K562 (cell line): ENCODE measurements at regions not wholly inside any gene's neighbourhood (a gene's known extent, or its start where the extent isn't known, plus 50 kb on each side); places are given as distances from the start of the nearest gene placed in this dataset.

Experiments
- ATAC-seq: fragments of 200-7000 bp; cut with Tn5 transposase; 3 replicates; pipeline ENCODE4 v1.9.1; 2020; ENCODE audit warnings: moderate library complexity
- BruUV-seq: library from RNA; stranded (reverse); fragments of 400-500 nt; replicated peaks from 2 replicates; lab custom pipeline; 2021; lab: Mats Ljungman, UMichigan
- CTCF ChIA-PET: fragments of 300-600 bp; formaldehyde crosslinking; extraction: SDS; loops from one replicate; lab custom pipeline; 2021; ENCODE audit warnings: low intra/inter-chr PET ratio; lab: Yijun Ruan, JAX
- POLR2A ChIA-PET: fragments of 300-600, 350-650 bp; sonication (Branson Sonifier 250); formaldehyde crosslinking; extraction: SDS; loops from one replicate; lab custom pipeline; 2021; ENCODE audit warnings: antibody characterized with exemption, inconsistent platforms; lab: Yijun Ruan, JAX
- DNase-seq, 4 experiments: peaks; one replicate each; pipeline versions ENCODE4 v3.0.0 to v3.0.0-alpha.2; 2011 to 2018; ENCODE audit warnings: low spot score in 3 of 4, mixed read lengths in 3 of 4; ENCODE audit errors: extremely low read depth in 1 of 4
- FAIRE-seq: peaks from 2 replicates; lab custom pipeline; 2011; peaks lifted over from hg19 to GRCh38; lab: Jason Lieb, UNC
- H2AFZ ChIP-seq: 2 replicates; pipeline ENCODE4 v1.6.0; 2011; ENCODE audit warnings: low read depth, low read length, control low read depth, inconsistent platforms
- H3K27ac ChIP-seq: fragments of 200-600 bp; 3 replicates; pipeline ENCODE4 v1.8.0; 2011; ENCODE audit warnings: low read depth, mild to moderate bottlenecking, control low read depth, inconsistent platforms, low read length, moderate library complexity, mixed read lengths; ENCODE audit errors: extremely low read depth
- H3K27me3 ChIP-seq, 2 experiments: fragments of 300-600 bp in 1 of 2; 2 replicates in 1 of 2; 3 replicates in 1 of 2; pipeline versions ENCODE4 v1.6.0 to v1.8.0; 2011; ENCODE audit warnings: inconsistent platforms in 2 of 2, low read length in 2 of 2, mild to moderate bottlenecking in 1 of 2, mixed read lengths in 1 of 2, moderate library complexity in 1 of 2; ENCODE audit not compliant: control insufficient read depth in 2 of 2, insufficient read depth in 2 of 2
- H3K36me3 ChIP-seq: fragments of 300-600 bp; 3 replicates; pipeline ENCODE4 v1.8.0; 2011; ENCODE audit warnings: mild to moderate bottlenecking, low read length, inconsistent platforms; ENCODE audit not compliant: control insufficient read depth, insufficient read depth
- H3K4me1 ChIP-seq, 2 experiments: fragments of 200-600 bp in 1 of 2; replicated peaks in 1 of 2; 2 replicates in 1 of 2; 3 replicates in 1 of 2; pipeline versions ENCODE4 v1.5.1 to v1.8.0; 2011; ENCODE audit warnings: inconsistent platforms in 2 of 2, low read length in 2 of 2, mild to moderate bottlenecking in 1 of 2, mixed read lengths in 1 of 2, moderate library complexity in 1 of 2; ENCODE audit not compliant: control insufficient read depth in 2 of 2, insufficient read depth in 2 of 2
- H3K4me2 ChIP-seq: 2 replicates; pipeline ENCODE4 v1.6.1; 2011; ENCODE audit warnings: low read length, control low read depth, inconsistent platforms, mixed read lengths; ENCODE audit not compliant: insufficient read depth
- H3K4me3 ChIP-seq: fragments of 200-600 bp; sonication (generic), shearing (Covaris generic); 2 replicates; pipeline ENCODE4 v1.5.1; 2016; ENCODE audit warnings: control low read depth, inconsistent platforms
- H3K79me2 ChIP-seq: fragments of 200-600 bp; 3 replicates; pipeline ENCODE4 v1.8.0; 2011; ENCODE audit warnings: low read length, inconsistent platforms; ENCODE audit not compliant: control insufficient read depth, insufficient read depth
- H3K9ac ChIP-seq, 2 experiments: 2 replicates each; pipeline versions ENCODE4 v1.6.0 to v1.6.1; 2011; ENCODE audit warnings: low read depth in 2 of 2, low read length in 2 of 2, control low read depth in 1 of 2, inconsistent platforms in 1 of 2, mild to moderate bottlenecking in 1 of 2, mixed read lengths in 1 of 2; ENCODE audit not compliant: insufficient read depth in 1 of 2
- H3K9me1 ChIP-seq: one replicate; pipeline ENCODE4 v1.6.0; 2011; ENCODE audit warnings: inconsistent platforms, mild to moderate bottlenecking, low read length, moderate library complexity; ENCODE audit not compliant: control insufficient read depth, insufficient read depth
- H3K9me3 ChIP-seq: replicated peaks from 2 replicates; pipeline ENCODE4 v1.5.1; 2011; ENCODE audit warnings: low read depth, low read length, inconsistent platforms; ENCODE audit not compliant: control insufficient read depth, insufficient read depth
- H4K20me1 ChIP-seq: replicated peaks from 2 replicates; pipeline ENCODE4 v1.6.1; 2011; ENCODE audit warnings: low read length, inconsistent platforms, mixed read lengths; ENCODE audit not compliant: control insufficient read depth, insufficient read depth
- CAMTA2 ChIP-seq: fragments of 250-450 bp; sonication (Bioruptor Pico); conservative IDR thresholded peaks from 2 replicates; pipeline ENCODE4 v1.5.1; 2022
- CC2D1A ChIP-seq: fragments of 450-650 bp; IDR thresholded peaks from 2 replicates; pipeline ENCODE4 v1.6.1; 2017; ENCODE audit warnings: mild to moderate bottlenecking
- CHCHD3 ChIP-seq: fragments of 250-450 bp; sonication (Bioruptor Pico); IDR thresholded peaks from 2 replicates; pipeline ENCODE4 v2.1.2; 2022; ENCODE audit warnings: mild to moderate bottlenecking
- DIDO1 ChIP-seq: fragments of 450-650 bp; IDR thresholded peaks from 2 replicates; pipeline ENCODE4 v1.6.1; 2016; ENCODE audit warnings: low read depth, missing biosample characterization, missing genetic modification characterization
- HDAC2 ChIP-seq: fragments of 450-650 bp; IDR thresholded peaks from 2 replicates; pipeline ENCODE4 v1.6.1; 2016; ENCODE audit warnings: mild to moderate bottlenecking
- KLF10 ChIP-seq: fragments of 250-450 bp; sonication (Bioruptor Pico); IDR thresholded peaks from 2 replicates; pipeline ENCODE4 v1.6.1; 2021; ENCODE audit warnings: matching md5 sums
- NKRF ChIP-seq: fragments of 450-650 bp; IDR thresholded peaks from 2 replicates; pipeline ENCODE4 v1.6.1; 2016; ENCODE audit warnings: borderline replicate concordance
- OTX1 ChIP-seq: fragments of 450-650 bp; formaldehyde crosslinking; IDR thresholded peaks from 2 replicates; pipeline ENCODE4 v1.4.0; 2022; ENCODE audit warnings: mild to moderate bottlenecking
- PHTF2 ChIP-seq: fragments of 250-450 bp; sonication (Bioruptor Pico); IDR thresholded peaks from 2 replicates; pipeline ENCODE4 v1.5.0; 2021; ENCODE audit warnings: mild to moderate bottlenecking
- POLR2AphosphoS2 ChIP-seq: IDR thresholded peaks from 2 replicates; pipeline ENCODE4 v1.6.1; 2012; ENCODE audit warnings: low read length, improper control_type of control experiment
- PYGO2 ChIP-seq: fragments of 450-650 bp; IDR thresholded peaks from 2 replicates; pipeline ENCODE4 v1.6.1; 2016; ENCODE audit warnings: mild to moderate bottlenecking, missing genetic modification characterization, moderate library complexity, missing compliant biosample characterization
- SIX5 ChIP-seq, 2 experiments: IDR thresholded peaks; 2 replicates each; pipeline ENCODE4 v1.6.1; 2011; ENCODE audit warnings: low read length in 2 of 2, borderline replicate concordance in 1 of 2, low read depth in 1 of 2, mild to moderate bottlenecking in 1 of 2, moderate library complexity in 1 of 2; ENCODE audit not compliant: insufficient read depth in 1 of 2
- TFE3 ChIP-seq: fragments of 450-650 bp; formaldehyde crosslinking; IDR thresholded peaks from 2 replicates; pipeline ENCODE4 v1.4.0; 2020; ENCODE audit warnings: mild to moderate bottlenecking, mixed read lengths
- ZBTB34 ChIP-seq: fragments of 250-450 bp; sonication (Bioruptor Pico); IDR thresholded peaks from 2 replicates; pipeline ENCODE4 v1.8.0; 2021; ENCODE audit warnings: mild to moderate bottlenecking, moderate library complexity
- ZC3H4 ChIP-seq: sonication (generic); formaldehyde crosslinking; IDR thresholded peaks from 2 replicates; pipeline ENCODE4 v1.9.0; 2021; ENCODE audit warnings: missing genetic modification reagents, borderline replicate concordance
- ZC3H8 ChIP-seq: fragments of 450-650 bp; IDR thresholded peaks from 2 replicates; pipeline ENCODE4 v1.6.1; 2017
- ZNF24 ChIP-seq: fragments of 450-650 bp; IDR thresholded peaks from 2 replicates; pipeline ENCODE4 v1.6.1; 2016
- ZNF695 ChIP-seq: fragments of 450-650 bp; formaldehyde crosslinking; IDR thresholded peaks from 2 replicates; pipeline ENCODE4 v1.4.0; 2020; ENCODE audit warnings: mild to moderate bottlenecking, moderate library complexity
- ZSCAN29 ChIP-seq: fragments of 450-650 bp; IDR thresholded peaks from 2 replicates; pipeline ENCODE4 v1.6.1; 2017
- WGBS: fragments of 100-300 bp; shearing (Covaris generic); methylation state at CpG from one replicate; pipeline ENCODE4 v1.1.6; 2016; ENCODE audit warnings: low coverage, mixed read lengths; ENCODE audit not compliant: insufficient coverage; ENCODE audit errors: missing lambda C conversion rate; 5-methylcytosine and 5-hydroxymethylcytosine counted together
- in situ Hi-C: fragments of 300-500 bp; cut with MboI; formaldehyde crosslinking; loops from 4 replicates; pipeline ENCODE4 v1.15.0; 2018; ENCODE audit warnings: inconsistent platforms, mixed read lengths
- intact Hi-C: fragments of 100-400 bp; cut with micrococcal nuclease; formaldehyde crosslinking; loops from 2 replicates; pipeline ENCODE4 v1.14.2; 2022

GRCh38 chr5:2610986-2611385 lies 140.5 kb downstream of the IRX2 start:
- FAIRE-seq (no peak), ATAC-seq (no peak), DNase-seq (no peak)
- Histone ChIP-seq H3K27me3 (peaks cover 0 to 8% of the 10 kb centered on the region in 2 experiments; a peak in 2 of 5 replicates), H3K9ac (no peak overlapping the region), H3K4me1 (no peaks in the 10 kb centered on the region), H3K9me1 (no peaks in the 10 kb centered on the region), H3K4me3 (no peak overlapping the region), H3K4me2 (no peak overlapping the region), H2AFZ (no peak overlapping the region), H4K20me1 (no peaks in the 10 kb centered on the region; the same call in 1 of the 2 replicates), H3K9me3 (no peaks in the 10 kb centered on the region), H3K36me3 (no peaks in the 10 kb centered on the region)
- WGBS: 3% methylated on average over 5 of the region's 5 CpGs
- in situ Hi-C loops: no loop called here
- POLR2A ChIA-PET: no interaction called here
- BruUV-seq: no TSS peak
- no peak for TF ChIP-seq CHCHD3
- TF ChIP-seq PYGO2 (tag): no peak
- no peak for TF ChIP-seq CC2D1A
- no peak for TF ChIP-seq HDAC2
- no peak for TF ChIP-seq OTX1
- TF ChIP-seq DIDO1 (tag): no peak
- no peak for TF ChIP-seq PHTF2
- no peak for TF ChIP-seq ZNF695 (CRISPR knock-in tag)
- no peak for TF ChIP-seq SIX5 (IDR thresholded peaks at IDR 0.05; ENCODE audit: borderline replicate concordance in 1 of 2, insufficient read depth in 1 of 2, low read depth in 1 of 2, low read length in 2 of 2)
- TF ChIP-seq KLF10 (CRISPR knock-in tag): no peak
- no peak for TF ChIP-seq ZNF24
- TF ChIP-seq NKRF: no peak
- TF ChIP-seq ZSCAN29: no peak
- no peak for TF ChIP-seq ZC3H4
- TF ChIP-seq TFE3 (CRISPR knock-in tag): no peak
- TF ChIP-seq ZBTB34 (CRISPR knock-in tag): no peak
- no peak for TF ChIP-seq POLR2AphosphoS2
- TF ChIP-seq ZC3H8: no peak
- TF ChIP-seq CAMTA2: no peak
- TF ChIP-seq, all 486 proteins: peak for 0
- intact Hi-C loops: no loop called here
- Histone ChIP-seq H3K27ac (no peak overlapping the region), H3K79me2 (no peaks in the 10 kb centered on the region)
- CTCF ChIA-PET: no interaction called here
